GM12874 (cell line): ENCODE measurements at regions not wholly inside any gene's neighbourhood (a gene's known extent, or its start where the extent isn't known, plus 50 kb on each side); places are given as distances from the start of the nearest gene placed in this dataset.

Source experiments
- TF ChIP-seq, protein P1 (sequence below): IDR thresholded peaks from 2 replicates; pipeline ENCODE4 v1.5.1; 2011; ENCODE audit warnings: low read depth, mild to moderate bottlenecking, control low read depth, low read length, moderate library complexity; ENCODE audit not compliant: insufficient read depth

DNA sequence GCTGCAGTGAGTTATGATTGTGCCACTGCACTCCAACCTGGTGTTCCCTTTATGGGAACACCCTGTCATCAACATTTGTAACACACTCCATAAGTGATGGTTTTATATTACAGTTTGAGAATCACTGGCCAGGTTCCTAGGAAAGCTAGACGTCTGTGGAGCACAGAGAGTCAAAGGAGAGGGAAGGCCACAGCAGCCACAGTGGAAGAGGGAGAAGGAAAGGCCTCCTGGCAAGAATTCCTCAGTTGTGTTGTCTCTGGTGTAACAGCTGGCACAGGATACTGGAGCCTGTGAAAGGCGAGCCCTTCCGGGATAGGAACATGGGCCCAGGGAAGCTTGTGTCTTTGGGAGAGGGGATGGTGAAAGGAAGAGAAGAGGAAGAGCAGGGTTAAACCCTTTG is 360.5 kb upstream of the PIK3C3 start:
- TF ChIP-seq, protein P1, sequence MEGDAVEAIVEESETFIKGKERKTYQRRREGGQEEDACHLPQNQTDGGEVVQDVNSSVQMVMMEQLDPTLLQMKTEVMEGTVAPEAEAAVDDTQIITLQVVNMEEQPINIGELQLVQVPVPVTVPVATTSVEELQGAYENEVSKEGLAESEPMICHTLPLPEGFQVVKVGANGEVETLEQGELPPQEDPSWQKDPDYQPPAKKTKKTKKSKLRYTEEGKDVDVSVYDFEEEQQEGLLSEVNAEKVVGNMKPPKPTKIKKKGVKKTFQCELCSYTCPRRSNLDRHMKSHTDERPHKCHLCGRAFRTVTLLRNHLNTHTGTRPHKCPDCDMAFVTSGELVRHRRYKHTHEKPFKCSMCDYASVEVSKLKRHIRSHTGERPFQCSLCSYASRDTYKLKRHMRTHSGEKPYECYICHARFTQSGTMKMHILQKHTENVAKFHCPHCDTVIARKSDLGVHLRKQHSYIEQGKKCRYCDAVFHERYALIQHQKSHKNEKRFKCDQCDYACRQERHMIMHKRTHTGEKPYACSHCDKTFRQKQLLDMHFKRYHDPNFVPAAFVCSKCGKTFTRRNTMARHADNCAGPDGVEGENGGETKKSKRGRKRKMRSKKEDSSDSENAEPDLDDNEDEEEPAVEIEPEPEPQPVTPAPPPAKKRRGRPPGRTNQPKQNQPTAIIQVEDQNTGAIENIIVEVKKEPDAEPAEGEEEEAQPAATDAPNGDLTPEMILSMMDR = no peak

DNA sequence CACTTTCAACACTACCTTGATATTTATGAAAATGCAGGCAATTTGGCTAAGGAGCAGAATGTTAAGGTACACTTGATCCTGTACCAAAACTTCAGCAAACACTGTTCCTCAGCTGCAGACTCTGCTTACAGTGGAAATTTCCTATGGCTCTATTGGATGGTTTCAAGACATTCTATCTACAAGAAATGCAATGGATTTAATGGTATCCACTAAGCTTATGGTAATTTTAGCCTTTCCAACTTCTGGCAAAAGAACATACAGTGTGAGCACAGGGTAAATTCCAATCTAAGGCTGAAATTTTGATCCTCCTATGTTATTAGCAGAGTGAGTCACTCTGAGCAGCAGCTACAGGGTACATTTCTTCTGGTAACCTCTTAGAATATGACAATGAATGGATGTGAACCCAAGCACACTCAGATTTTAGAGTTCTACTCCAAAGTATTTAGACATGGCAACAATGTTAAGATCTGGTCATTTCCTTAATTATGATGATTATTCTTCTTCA is 361.8 kb upstream of the PIK3C3 start:
- TF ChIP-seq, protein P1 = no peak

DNA sequence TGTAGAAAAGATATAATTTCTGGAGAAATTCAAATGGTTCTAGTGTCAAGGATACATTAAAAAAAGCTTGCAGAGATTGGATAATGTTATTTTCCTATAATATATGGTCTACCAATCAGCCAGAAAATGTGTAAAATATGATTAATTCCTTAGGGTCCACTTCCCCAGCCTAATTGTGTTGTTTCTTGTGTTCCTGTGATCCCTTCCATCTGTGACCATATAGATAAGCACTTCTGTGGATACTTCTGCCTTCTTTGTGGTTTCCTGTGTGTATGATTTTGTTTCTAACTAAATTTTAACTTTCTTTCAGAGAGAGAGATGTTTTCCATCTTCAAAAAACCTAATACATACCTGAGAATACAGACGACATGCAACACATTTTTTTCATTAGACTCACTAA is 367.1 kb upstream of the PIK3C3 start:
- TF ChIP-seq, protein P1 = no peak

DNA sequence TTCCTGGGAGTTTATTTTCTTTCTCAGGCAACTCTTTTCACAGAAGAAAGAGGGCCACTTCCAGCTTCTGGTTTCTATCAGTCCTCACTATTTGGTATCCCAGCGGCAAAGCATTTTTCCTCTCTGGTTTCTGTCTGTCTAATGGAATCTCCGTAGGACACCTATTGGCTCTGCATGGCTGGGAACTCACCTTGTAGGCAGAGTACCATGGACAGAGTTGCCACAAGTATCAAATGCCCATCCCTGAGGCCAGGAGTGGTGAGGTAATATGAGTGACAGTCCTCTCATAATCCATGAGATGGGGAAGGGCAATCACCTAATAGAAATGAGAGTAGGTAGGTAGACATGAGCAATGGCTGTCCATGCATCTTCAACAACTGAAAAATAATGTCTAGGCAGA is 369.5 kb upstream of the PIK3C3 start:
- TF ChIP-seq, protein P1 = no peak

DNA sequence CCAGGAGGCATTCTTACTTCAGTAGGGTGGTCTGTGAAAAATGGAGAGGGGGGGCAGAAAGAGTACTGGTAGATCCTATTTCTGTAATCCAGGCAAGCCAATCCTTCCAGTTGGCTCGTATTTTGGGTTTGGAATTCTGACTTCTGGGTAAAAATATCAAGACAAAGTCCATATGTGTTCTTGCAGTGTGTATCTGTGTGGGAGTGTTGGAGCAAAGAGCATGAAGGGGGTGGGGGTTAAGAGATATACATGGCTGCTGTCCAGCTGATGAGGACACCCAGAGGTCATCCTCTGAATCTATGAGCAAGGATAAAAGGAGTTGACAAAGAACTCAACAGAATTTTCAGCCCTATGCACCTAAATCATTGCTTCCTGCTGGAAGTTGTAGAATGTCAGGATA is 375.8 kb upstream of the PIK3C3 start:
- TF ChIP-seq, protein P1 = no peak

DNA sequence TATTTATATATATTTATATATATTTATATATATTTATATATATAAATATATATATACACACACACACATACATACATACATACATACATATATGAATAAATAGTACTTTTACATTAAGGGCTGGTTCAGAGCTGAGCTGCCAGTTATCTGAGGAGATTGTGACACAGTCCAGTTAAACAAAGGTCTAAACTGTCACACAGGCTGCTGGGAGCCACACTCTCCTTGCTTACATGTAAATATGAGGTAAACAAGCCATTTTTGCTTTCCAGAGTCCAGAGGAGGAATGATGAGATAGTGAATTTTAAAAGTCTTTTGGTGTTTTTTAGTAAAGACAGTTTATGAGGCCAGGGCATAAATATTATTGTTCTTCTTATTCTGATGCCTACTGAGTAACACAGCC is 377.5 kb upstream of the PIK3C3 start:
- TF ChIP-seq, protein P1 = no peak

DNA sequence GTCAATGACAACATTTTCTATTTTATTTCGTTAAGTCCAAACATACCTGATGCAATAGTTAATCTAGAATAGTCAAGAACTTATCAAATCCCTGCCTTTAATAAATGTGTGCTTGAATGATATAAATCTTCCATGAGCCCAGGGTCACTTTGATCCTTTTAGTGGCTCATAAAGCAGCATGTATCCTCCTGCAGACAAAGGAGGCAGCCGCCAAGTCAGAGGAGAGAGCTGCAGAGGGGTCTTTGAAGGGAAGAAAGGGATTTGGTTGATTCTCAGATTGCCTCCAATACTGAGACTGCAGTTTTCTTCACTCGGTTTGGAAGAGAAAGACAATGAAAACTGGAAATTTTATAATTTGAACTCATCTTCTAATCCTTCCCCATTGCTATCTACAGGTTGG is 378.4 kb upstream of the PIK3C3 start:
- TF ChIP-seq, protein P1 = no peak
